Kidney (tissue), 13 donors: ENCODE measurements at regions not wholly inside any gene's neighbourhood (a gene's known extent, or its start where the extent isn't known, plus 50 kb on each side); places are given as distances from the start of the nearest gene placed in this dataset.

Experiments used
- DNase-seq, 5 donors: peaks; one replicate each; pipeline ENCODE4 v3.0.0-alpha.2; 2013 to 2020
- FAIRE-seq: peaks from 2 replicates; lab custom pipeline; 2012; peaks lifted over from hg19 to GRCh38; lab: Jason Lieb, UNC
- H3K27ac ChIP-seq, 2 donors: one replicate each; pipeline ENCODE4 v1.7.0; 2013; ENCODE audit warnings: low read depth in 2 of 2, low read length in 2 of 2, inconsistent platforms in 1 of 2
- H3K27me3 ChIP-seq: one replicate; pipeline ENCODE4 v1.7.1; 2013; ENCODE audit warnings: low read length, inconsistent platforms; ENCODE audit not compliant: control insufficient read depth, insufficient read depth
- H3K36me3 ChIP-seq, 3 donors: one replicate each; pipeline versions ENCODE4 v1.7.0 to v1.7.1; 2013; ENCODE audit warnings: low read length in 3 of 3, control low read depth in 1 of 3, inconsistent platforms in 1 of 3; ENCODE audit not compliant: insufficient read depth in 3 of 3, control insufficient read depth in 2 of 3
- H3K4me1 ChIP-seq, 3 donors: one replicate each; pipeline versions ENCODE4 v1.7.0 to v1.7.1; 2013; ENCODE audit warnings: low read length in 3 of 3, inconsistent platforms in 1 of 3, low read depth in 1 of 3; ENCODE audit not compliant: control insufficient read depth in 2 of 3, insufficient read depth in 2 of 3
- H3K4me3 ChIP-seq, 3 donors: one replicate each; pipeline versions ENCODE4 v1.7.0 to v1.8.1; 2013; ENCODE audit warnings: low read length in 3 of 3, control low read depth in 1 of 3, inconsistent platforms in 1 of 3
- H3K9ac ChIP-seq, 3 donors: one replicate each; pipeline versions ENCODE4 v1.7.0 to v1.7.1; 2013; ENCODE audit warnings: low read length in 3 of 3, control low read depth in 1 of 3, inconsistent platforms in 1 of 3
- H3K9me3 ChIP-seq, 3 donors: one replicate each; pipeline versions ENCODE4 v1.7.0 to v1.7.1; 2013; ENCODE audit warnings: low read length in 3 of 3, control low read depth in 1 of 3, inconsistent platforms in 1 of 3; ENCODE audit not compliant: control insufficient read depth in 2 of 3, insufficient read depth in 1 of 3
- CTCF ChIP-seq: IDR thresholded peaks from 3 replicates; pipeline ENCODE4 v1.5.1; 2012; ENCODE audit warnings: mild to moderate bottlenecking, moderate library complexity, borderline replicate concordance; ENCODE audit not compliant: insufficient read depth; ENCODE audit errors: extremely low read depth
- intact Hi-C: fragments of 100-400 bp; cut with DNase I; formaldehyde crosslinking; loops from one replicate; pipeline ENCODE4 v1.11.1; 2022
- donor health status: control.
- donor health status: control.
- donor health status: control.
- donor health status: control.
- donor health status: control.
- donor health status: DM: yes; HTN: yes; CAD: no.
- donor health status: Normal renal cell carcinoma (clear cell type).

GRCh38 chr16:10335681-10336080 is 50.2 kb upstream of the ATF7IP2 start:
- no peak for DNase-seq
- intact Hi-C loops: no loop called here
- Histone ChIP-seq H3K27me3 (no peaks in the 10 kb centered on the region), H3K9me3 (peaks cover 0 to 5% (median 2%) of the 10 kb centered on the region in 3 donors), H3K4me1 (no peaks in the 10 kb centered on the region), H3K4me3 (no peak overlapping the region), H3K27ac (no peak overlapping the region), H3K9ac (no peak overlapping the region), H3K36me3 (no peaks in the 10 kb centered on the region)
- FAIRE-seq: no peak
- no peak for TF ChIP-seq CTCF
